SK-N-MC (cell line): ENCODE measurements at regions not wholly inside any gene's neighbourhood (a gene's known extent, or its start where the extent isn't known, plus 50 kb on each side); places are given as distances from the start of the nearest gene placed in this dataset.

Experiments used
- EZH2 ChIP-seq: fragments of 200-600 bp; sonication (generic); IDR thresholded peaks from one replicate; pipeline ENCODE4 v1.6.1; 2017; ENCODE audit warnings: antibody characterized with exemption
- FOXP2 ChIP-seq: optimal IDR thresholded peaks from 2 replicates; pipeline ENCODE3; 2011; ENCODE audit warnings: mild to moderate bottlenecking, moderate library complexity; ENCODE audit not compliant: insufficient read depth; ENCODE audit errors: extremely low read length, control extremely low read depth
- POLR2AphosphoS5 ChIP-seq: IDR thresholded peaks from 2 replicates; pipeline ENCODE4 v1.6.1; 2012; ENCODE audit warnings: mild to moderate bottlenecking, low read depth, low read length, borderline replicate concordance

DNA sequence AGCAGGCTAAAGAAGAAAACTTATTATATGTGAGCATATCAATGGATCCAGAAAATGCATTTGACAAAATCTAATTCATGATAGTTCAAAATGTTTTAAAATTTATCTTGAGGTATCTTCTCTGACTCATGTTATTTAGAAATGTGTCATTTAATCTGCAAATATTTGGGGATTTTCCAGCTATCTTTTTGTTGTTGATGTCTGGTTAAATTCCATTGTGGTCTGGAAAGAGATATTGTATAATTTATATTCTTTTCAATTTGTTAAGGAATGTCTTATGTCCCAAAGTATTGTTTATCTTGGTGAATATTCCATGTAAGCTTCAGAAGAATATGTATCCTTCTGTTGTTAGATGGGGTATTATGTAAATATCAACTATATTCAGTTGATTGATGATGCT, 942.5 kb downstream of the KCNMA1 start:
- TF ChIP-seq EZH2 (no peak), POLR2AphosphoS5 (no peak), FOXP2 (no peak)
